SK-N-SH (cell line): ENCODE measurements at regions not wholly inside any gene's neighbourhood (a gene's known extent, or its start where the extent isn't known, plus 50 kb on each side); places are given as distances from the start of the nearest gene placed in this dataset.

Experiments
- CTCF ChIA-PET: fragments of 300-600, 350-600 bp; formaldehyde crosslinking; extraction: SDS; loops from one replicate; lab custom pipeline; 2021; lab: Yijun Ruan, JAX
- POLR2A ChIA-PET: fragments of 350-600 bp; sonication (Branson Sonifier 250); formaldehyde crosslinking; extraction: SDS; loops from one replicate; lab custom pipeline; 2020; ENCODE audit warnings: antibody characterized with exemption, inconsistent platforms; lab: Yijun Ruan, JAX
- DNase-seq: peaks from one replicate; pipeline ENCODE4 v3.0.0; 2012
- H2AFZ ChIP-seq: fragments of 200-600 bp; sonication (generic); 2 replicates; pipeline ENCODE4 v1.8.1; 2016; ENCODE audit warnings: antibody characterized with exemption, mild to moderate bottlenecking, low read depth
- H3F3A ChIP-seq: fragments of 200-600 bp; sonication (generic); replicated peaks from 2 replicates; pipeline ENCODE3; 2016; ENCODE audit warnings: antibody characterized with exemption, mild to moderate bottlenecking; ENCODE audit not compliant: insufficient read depth
- H3K27ac ChIP-seq, 2 experiments: fragments of 200-500 bp in 1 of 2; fragments of 200-600 bp in 1 of 2; sonication (Bioruptor generic) in 1 of 2; sonication (generic), shearing (Covaris generic) in 1 of 2; 2 replicates each; pipeline versions ENCODE4 v1.5.1 to v1.6.1; 2014 to 2016; ENCODE audit warnings: low read depth in 2 of 2, inconsistent platforms in 1 of 2, low read length in 1 of 2, mild to moderate bottlenecking in 1 of 2, mixed read lengths in 1 of 2
- H3K27me3 ChIP-seq: fragments of 200-600 bp; sonication (generic), shearing (Covaris generic); 2 replicates; pipeline ENCODE4 v1.6.1; 2016; ENCODE audit warnings: mixed run types; ENCODE audit not compliant: insufficient read depth
- H3K36me3 ChIP-seq, 2 experiments: fragments of 200-500 bp in 1 of 2; fragments of 200-600 bp in 1 of 2; sonication (Bioruptor generic) in 1 of 2; sonication (generic) in 1 of 2; replicated peaks in 1 of 2; 2 replicates each; pipeline versions ENCODE3 to v1.5.1; 2014 to 2016; ENCODE audit warnings: low read length in 1 of 2, mild to moderate bottlenecking in 1 of 2; ENCODE audit not compliant: insufficient read depth in 2 of 2, control insufficient read depth in 1 of 2
- H3K4me1 ChIP-seq, 2 experiments: fragments of 200-500 bp in 1 of 2; fragments of 200-600 bp in 1 of 2; sonication (Bioruptor generic) in 1 of 2; sonication (generic), shearing (Covaris generic) in 1 of 2; 2 replicates each; pipeline versions ENCODE4 v1.5.1 to v1.6.1; 2014 to 2016; ENCODE audit warnings: low read depth in 1 of 2, low read length in 1 of 2, mixed run types in 1 of 2; ENCODE audit not compliant: insufficient read depth in 2 of 2, control insufficient read depth in 1 of 2
- H3K4me2 ChIP-seq: fragments of 200-600 bp; sonication (generic), shearing (Covaris generic); 2 replicates; pipeline ENCODE4 v1.6.1; 2017; ENCODE audit warnings: mixed run types
- H3K4me3 ChIP-seq, 2 experiments: fragments of 200-500 bp in 1 of 2; fragments of 200-600 bp in 1 of 2; sonication (Bioruptor generic) in 1 of 2; sonication (generic), shearing (Covaris generic) in 1 of 2; 2 replicates each; pipeline versions ENCODE4 v1.5.1 to v1.8.1; 2014 to 2016; ENCODE audit warnings: low read depth in 2 of 2, inconsistent platforms in 1 of 2, low read length in 1 of 2, mild to moderate bottlenecking in 1 of 2, mixed read lengths in 1 of 2, moderate library complexity in 1 of 2
- H3K79me2 ChIP-seq: fragments of 200-600 bp; sonication (generic); 2 replicates; pipeline ENCODE4 v1.8.1; 2017; ENCODE audit warnings: mild to moderate bottlenecking; ENCODE audit not compliant: insufficient read depth
- H3K9ac ChIP-seq: fragments of 200-600 bp; sonication (generic); 2 replicates; pipeline ENCODE4 v1.6.1; 2017; ENCODE audit warnings: mixed run types
- H3K9me2 ChIP-seq: fragments of 200-600 bp; sonication (generic); 2 replicates; pipeline ENCODE4 v1.6.1; 2017; ENCODE audit warnings: mixed run types
- H3K9me3 ChIP-seq: fragments of 200-600 bp; sonication (generic); 2 replicates; pipeline ENCODE4 v1.6.1; 2017; ENCODE audit warnings: mixed run types, mild to moderate bottlenecking, moderate library complexity
- H4K20me1 ChIP-seq: fragments of 200-600 bp; sonication (generic); 2 replicates; pipeline ENCODE4 v1.6.1; 2017; ENCODE audit warnings: mild to moderate bottlenecking, mixed run types; ENCODE audit not compliant: insufficient read depth
- ELF1 ChIP-seq: IDR thresholded peaks from 2 replicates; pipeline ENCODE4 v1.4.0; 2012
- EP300 ChIP-seq, 2 experiments: IDR thresholded peaks; 2 replicates each; pipeline versions ENCODE4 v1.4.0 to v1.6.1; 2012; ENCODE audit warnings: borderline replicate concordance in 1 of 2, low read depth in 1 of 2, low read length in 1 of 2
- EZH2phosphoT487 ChIP-seq: fragments of 200-600 bp; sonication (generic); IDR thresholded peaks from 2 replicates; pipeline ENCODE4 v1.6.1; 2017; ENCODE audit warnings: low read depth, mixed run types, mild to moderate bottlenecking, antibody characterized with exemption, moderate library complexity, borderline replicate concordance
- FOXJ3 ChIP-seq: sonication (generic); formaldehyde crosslinking; IDR thresholded peaks from 2 replicates; pipeline ENCODE4 v1.5.1; 2020; ENCODE audit warnings: mild to moderate bottlenecking, missing genetic modification reagents
- FOXM1 ChIP-seq: IDR thresholded peaks from 2 replicates; pipeline ENCODE4 v1.4.0; 2012; ENCODE audit warnings: low read depth, mild to moderate bottlenecking
- GABPA ChIP-seq: IDR thresholded peaks from 2 replicates; pipeline ENCODE4 v1.4.0; 2012; ENCODE audit warnings: low read depth, mild to moderate bottlenecking
- GATA2 ChIP-seq: sonication (generic); formaldehyde crosslinking; IDR thresholded peaks from 2 replicates; pipeline ENCODE4 v1.5.0; 2020; ENCODE audit warnings: mild to moderate bottlenecking, missing genetic modification reagents
- JUND ChIP-seq: IDR thresholded peaks from 2 replicates; pipeline ENCODE4 v1.4.0; 2012
- MEF2A ChIP-seq: IDR thresholded peaks from 2 replicates; pipeline ENCODE4 v1.4.0; 2012; ENCODE audit warnings: low read depth, borderline replicate concordance
- MXI1 ChIP-seq: IDR thresholded peaks from 2 replicates; pipeline ENCODE4 v1.6.1; 2012; ENCODE audit warnings: mild to moderate bottlenecking, low read depth, low read length, improper control_type of control experiment
- NRF1 ChIP-seq: IDR thresholded peaks from 2 replicates; pipeline ENCODE4 v1.6.1; 2012; ENCODE audit warnings: low read depth, mild to moderate bottlenecking, low read length
- POLR2AphosphoS5 ChIP-seq: IDR thresholded peaks from 2 replicates; pipeline ENCODE4 v1.6.1; 2012; ENCODE audit warnings: low read depth, low read length
- RAD21 ChIP-seq: IDR thresholded peaks from 2 replicates; pipeline ENCODE4 v1.6.1; 2012; ENCODE audit warnings: mild to moderate bottlenecking, low read length
- RCOR1 ChIP-seq: fragments of 150-350 bp; IDR thresholded peaks from 2 replicates; pipeline ENCODE4 v1.6.1; 2017; ENCODE audit warnings: antibody characterized with exemption, low read length
- RFX5 ChIP-seq: IDR thresholded peaks from 2 replicates; pipeline ENCODE4 v1.6.1; 2012; ENCODE audit warnings: mild to moderate bottlenecking, improper control_type of control experiment, low read length
- RXRA ChIP-seq: IDR thresholded peaks from 2 replicates; pipeline ENCODE4 v1.4.0; 2012; ENCODE audit warnings: low read depth, mild to moderate bottlenecking, borderline replicate concordance
- SIN3A ChIP-seq: IDR thresholded peaks from 2 replicates; pipeline ENCODE4 v1.6.1; 2012; ENCODE audit warnings: low read depth, mild to moderate bottlenecking, low read length, moderate library complexity, borderline replicate concordance
- SMC3 ChIP-seq: IDR thresholded peaks from 2 replicates; pipeline ENCODE4 v1.6.1; 2012; ENCODE audit warnings: low read depth, low read length, improper control_type of control experiment
- TAF1 ChIP-seq: IDR thresholded peaks from 2 replicates; pipeline ENCODE4 v1.6.1; 2012; ENCODE audit warnings: low read depth, mild to moderate bottlenecking, low read length, moderate library complexity, borderline replicate concordance
- TEAD4 ChIP-seq: IDR thresholded peaks from 2 replicates; pipeline ENCODE4 v1.4.0; 2012; ENCODE audit warnings: mild to moderate bottlenecking, borderline replicate concordance; ENCODE audit not compliant: insufficient read depth
- YY1 ChIP-seq: IDR thresholded peaks from 2 replicates; pipeline ENCODE4 v1.4.0; 2012; ENCODE audit warnings: low read depth, mild to moderate bottlenecking
- TF ChIP-seq, protein P1 (sequence below): IDR thresholded peaks from 2 replicates; pipeline ENCODE4; 2012
- TF ChIP-seq, protein P2 (sequence below): fragments of 150-350 bp; IDR thresholded peaks from 2 replicates; pipeline ENCODE4 v1.6.1; 2016; ENCODE audit warnings: mild to moderate bottlenecking, low read depth, low read length
- TF ChIP-seq, protein P3 (sequence below): IDR thresholded peaks from 2 replicates; pipeline ENCODE4 v1.4.0; 2012; ENCODE audit warnings: low read depth, borderline replicate concordance
- TF ChIP-seq, protein P4 (sequence below): IDR thresholded peaks from 2 replicates; pipeline ENCODE4 v1.6.1; 2012; ENCODE audit warnings: mild to moderate bottlenecking, low read depth, low read length, moderate library complexity
- TF ChIP-seq, protein P5 (sequence below): fragments of 150-350 bp; IDR thresholded peaks from 2 replicates; pipeline ENCODE4 v1.6.1; 2017; ENCODE audit warnings: antibody characterized with exemption, low read length, low read depth, borderline replicate concordance

DNA sequence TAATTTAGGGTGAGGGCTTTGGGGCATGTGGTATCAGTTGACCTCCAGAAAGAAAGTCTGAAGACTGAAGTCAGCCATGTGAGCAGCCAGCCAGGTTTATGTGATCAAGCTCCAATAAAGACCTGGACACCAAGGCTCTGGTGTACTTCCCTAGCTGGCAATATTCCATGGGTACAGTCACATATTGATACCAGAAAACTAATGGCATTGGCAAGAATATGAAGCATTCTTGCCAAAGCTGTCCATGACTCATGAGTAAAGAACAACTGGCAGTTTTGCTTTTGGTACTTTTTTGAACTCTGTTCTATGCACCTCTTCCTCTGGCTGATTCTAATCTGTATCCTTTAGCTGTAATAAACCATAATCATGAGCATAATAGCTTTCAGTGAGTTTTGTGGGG lies 415.3 kb upstream of the CAMK1G start:
- Histone ChIP-seq H3K27ac (peak overlapping the region; percentile 61 to 73), H3K9me2 (no peaks in the 10 kb centered on the region), H3K4me3 (no peak overlapping the region; a peak in 1 of 4 replicates), H3K9ac (no peak overlapping the region), H3K4me1 (no peaks in the 10 kb centered on the region; a peak in 1 of 4 replicates), H3K4me2 (peak overlapping the region; percentile 1; the same call in 1 of the 2 replicates), H3K36me3 (no peaks in the 10 kb centered on the region), H4K20me1 (no peaks in the 10 kb centered on the region), H3K9me3 (no peaks in the 10 kb centered on the region), H3K79me2 (no peaks in the 10 kb centered on the region), H2AFZ (peak overlapping the region; percentile 14; the same call in 1 of the 2 replicates), H3F3A (peaks cover 9% of the 10 kb centered on the region), H3K27me3 (no peaks in the 10 kb centered on the region)
- no peak for DNase-seq
- ChIA-PET CTCF (interaction anchor here (1.0 to 1.4 kb wide), 3 partner anchors 10 to 35 kb away, joined by 3 to 4 read pairs (median 3); no protein-coding TSS in a partner anchor), POLR2A (no interaction called here)
- TF ChIP-seq SMC3, result no peak
- TF ChIP-seq GATA2 (CRISPR knock-in tag), result no peak
- TF ChIP-seq RAD21, result no peak
- peak; percentile 15 to 96; a peak in 3 of 4 replicates for TF ChIP-seq EP300 (IDR thresholded peaks at IDR 0.05; ENCODE audit: borderline replicate concordance in 1 of 2, low read depth in 1 of 2, low read length in 1 of 2)
- TF ChIP-seq RXRA, result peak; percentile 78
- peak; percentile 95 for TF ChIP-seq JUND
- TF ChIP-seq, protein P1, sequence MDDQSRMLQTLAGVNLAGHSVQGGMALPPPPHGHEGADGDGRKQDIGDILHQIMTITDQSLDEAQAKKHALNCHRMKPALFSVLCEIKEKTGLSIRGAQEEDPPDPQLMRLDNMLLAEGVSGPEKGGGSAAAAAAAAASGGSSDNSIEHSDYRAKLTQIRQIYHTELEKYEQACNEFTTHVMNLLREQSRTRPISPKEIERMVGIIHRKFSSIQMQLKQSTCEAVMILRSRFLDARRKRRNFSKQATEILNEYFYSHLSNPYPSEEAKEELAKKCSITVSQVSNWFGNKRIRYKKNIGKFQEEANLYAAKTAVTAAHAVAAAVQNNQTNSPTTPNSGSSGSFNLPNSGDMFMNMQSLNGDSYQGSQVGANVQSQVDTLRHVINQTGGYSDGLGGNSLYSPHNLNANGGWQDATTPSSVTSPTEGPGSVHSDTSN, result peak; percentile 94
- TF ChIP-seq MXI1, result no peak
- TF ChIP-seq EZH2phosphoT487, result no peak
- peak; percentile 94 for TF ChIP-seq TEAD4
- TF ChIP-seq ELF1, result peak; percentile 40; the same call in 1 of the 2 replicates
- TF ChIP-seq POLR2AphosphoS5, result peak; percentile 69; the same call in 1 of the 2 replicates
- peak; percentile 86 for TF ChIP-seq FOXM1
- TF ChIP-seq RCOR1, result no peak
- TF ChIP-seq, protein P2, sequence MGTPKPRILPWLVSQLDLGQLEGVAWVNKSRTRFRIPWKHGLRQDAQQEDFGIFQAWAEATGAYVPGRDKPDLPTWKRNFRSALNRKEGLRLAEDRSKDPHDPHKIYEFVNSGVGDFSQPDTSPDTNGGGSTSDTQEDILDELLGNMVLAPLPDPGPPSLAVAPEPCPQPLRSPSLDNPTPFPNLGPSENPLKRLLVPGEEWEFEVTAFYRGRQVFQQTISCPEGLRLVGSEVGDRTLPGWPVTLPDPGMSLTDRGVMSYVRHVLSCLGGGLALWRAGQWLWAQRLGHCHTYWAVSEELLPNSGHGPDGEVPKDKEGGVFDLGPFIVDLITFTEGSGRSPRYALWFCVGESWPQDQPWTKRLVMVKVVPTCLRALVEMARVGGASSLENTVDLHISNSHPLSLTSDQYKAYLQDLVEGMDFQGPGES, result no peak
- TF ChIP-seq, protein P3, sequence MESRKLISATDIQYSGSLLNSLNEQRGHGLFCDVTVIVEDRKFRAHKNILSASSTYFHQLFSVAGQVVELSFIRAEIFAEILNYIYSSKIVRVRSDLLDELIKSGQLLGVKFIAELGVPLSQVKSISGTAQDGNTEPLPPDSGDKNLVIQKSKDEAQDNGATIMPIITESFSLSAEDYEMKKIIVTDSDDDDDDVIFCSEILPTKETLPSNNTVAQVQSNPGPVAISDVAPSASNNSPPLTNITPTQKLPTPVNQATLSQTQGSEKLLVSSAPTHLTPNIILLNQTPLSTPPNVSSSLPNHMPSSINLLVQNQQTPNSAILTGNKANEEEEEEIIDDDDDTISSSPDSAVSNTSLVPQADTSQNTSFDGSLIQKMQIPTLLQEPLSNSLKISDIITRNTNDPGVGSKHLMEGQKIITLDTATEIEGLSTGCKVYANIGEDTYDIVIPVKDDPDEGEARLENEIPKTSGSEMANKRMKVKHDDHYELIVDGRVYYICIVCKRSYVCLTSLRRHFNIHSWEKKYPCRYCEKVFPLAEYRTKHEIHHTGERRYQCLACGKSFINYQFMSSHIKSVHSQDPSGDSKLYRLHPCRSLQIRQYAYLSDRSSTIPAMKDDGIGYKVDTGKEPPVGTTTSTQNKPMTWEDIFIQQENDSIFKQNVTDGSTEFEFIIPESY, result peak; percentile 78
- TF ChIP-seq MEF2A, result 0 out of 2 replicates have a peak, but pooled peaks have one; percentile 55
- TF ChIP-seq RFX5, result no peak
- no peak for TF ChIP-seq NRF1
- TF ChIP-seq TAF1, result no peak
- TF ChIP-seq, protein P4, sequence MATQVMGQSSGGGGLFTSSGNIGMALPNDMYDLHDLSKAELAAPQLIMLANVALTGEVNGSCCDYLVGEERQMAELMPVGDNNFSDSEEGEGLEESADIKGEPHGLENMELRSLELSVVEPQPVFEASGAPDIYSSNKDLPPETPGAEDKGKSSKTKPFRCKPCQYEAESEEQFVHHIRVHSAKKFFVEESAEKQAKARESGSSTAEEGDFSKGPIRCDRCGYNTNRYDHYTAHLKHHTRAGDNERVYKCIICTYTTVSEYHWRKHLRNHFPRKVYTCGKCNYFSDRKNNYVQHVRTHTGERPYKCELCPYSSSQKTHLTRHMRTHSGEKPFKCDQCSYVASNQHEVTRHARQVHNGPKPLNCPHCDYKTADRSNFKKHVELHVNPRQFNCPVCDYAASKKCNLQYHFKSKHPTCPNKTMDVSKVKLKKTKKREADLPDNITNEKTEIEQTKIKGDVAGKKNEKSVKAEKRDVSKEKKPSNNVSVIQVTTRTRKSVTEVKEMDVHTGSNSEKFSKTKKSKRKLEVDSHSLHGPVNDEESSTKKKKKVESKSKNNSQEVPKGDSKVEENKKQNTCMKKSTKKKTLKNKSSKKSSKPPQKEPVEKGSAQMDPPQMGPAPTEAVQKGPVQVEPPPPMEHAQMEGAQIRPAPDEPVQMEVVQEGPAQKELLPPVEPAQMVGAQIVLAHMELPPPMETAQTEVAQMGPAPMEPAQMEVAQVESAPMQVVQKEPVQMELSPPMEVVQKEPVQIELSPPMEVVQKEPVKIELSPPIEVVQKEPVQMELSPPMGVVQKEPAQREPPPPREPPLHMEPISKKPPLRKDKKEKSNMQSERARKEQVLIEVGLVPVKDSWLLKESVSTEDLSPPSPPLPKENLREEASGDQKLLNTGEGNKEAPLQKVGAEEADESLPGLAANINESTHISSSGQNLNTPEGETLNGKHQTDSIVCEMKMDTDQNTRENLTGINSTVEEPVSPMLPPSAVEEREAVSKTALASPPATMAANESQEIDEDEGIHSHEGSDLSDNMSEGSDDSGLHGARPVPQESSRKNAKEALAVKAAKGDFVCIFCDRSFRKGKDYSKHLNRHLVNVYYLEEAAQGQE, result no peak; the same call in 1 of the 2 replicates
- TF ChIP-seq YY1, result no peak
- TF ChIP-seq FOXJ3 (CRISPR knock-in tag), result no peak
- peak; percentile 56; the same call in 1 of the 2 replicates for TF ChIP-seq SIN3A
- TF ChIP-seq GABPA, result no peak
- TF ChIP-seq, protein P5, sequence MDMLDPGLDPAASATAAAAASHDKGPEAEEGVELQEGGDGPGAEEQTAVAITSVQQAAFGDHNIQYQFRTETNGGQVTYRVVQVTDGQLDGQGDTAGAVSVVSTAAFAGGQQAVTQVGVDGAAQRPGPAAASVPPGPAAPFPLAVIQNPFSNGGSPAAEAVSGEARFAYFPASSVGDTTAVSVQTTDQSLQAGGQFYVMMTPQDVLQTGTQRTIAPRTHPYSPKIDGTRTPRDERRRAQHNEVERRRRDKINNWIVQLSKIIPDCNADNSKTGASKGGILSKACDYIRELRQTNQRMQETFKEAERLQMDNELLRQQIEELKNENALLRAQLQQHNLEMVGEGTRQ, result no peak
